ENCODE measurements at regions not wholly inside any gene's neighbourhood (a gene's known extent, or its start where the extent isn't known, plus 50 kb on each side); places are given as distances from the start of the nearest gene placed in this dataset.
"Not testable (repeated sequence)": the region's sequence is repeated elsewhere in the genome, so short reads cannot be mapped to it uniquely, and the experiment has no call there.

GRCh38 chr13:78499802-78500201, 103.5 kb downstream of the POU4F1 start:
- no peak for DNase-seq (ENCODE audit: low spot score)
- TF ChIP-seq CTCF (IDR thresholded peaks at IDR 0.05; ENCODE audit: unreplicated experiment), result no peak
- no peaks in the 10 kb centered on the region for H3K4me1 Mint-ChIP-seq (ENCODE audit: unreplicated experiment)
- H3K27ac Mint-ChIP-seq (ENCODE audit: unreplicated experiment), result no peak overlapping the region
- no peaks in the 10 kb centered on the region for H3K36me3 Mint-ChIP-seq (ENCODE audit: low read depth, unreplicated experiment)
- no peaks in the 10 kb centered on the region for H3K27me3 Mint-ChIP-seq (ENCODE audit: unreplicated experiment)
- no peaks in the 10 kb centered on the region for H3K9me3 Mint-ChIP-seq (ENCODE audit: unreplicated experiment)
- no peak overlapping the region for H3K4me3 Mint-ChIP-seq (ENCODE audit: unreplicated experiment)

GRCh38 chr13:78497702-78498355, 105.5 kb downstream of the POU4F1 start:
- no peaks in the 10 kb centered on the region for H3K4me1 Mint-ChIP-seq (ENCODE audit: unreplicated experiment)
- DNase-seq (ENCODE audit: low spot score), result no peak
- no peaks in the 10 kb centered on the region for H3K27me3 Mint-ChIP-seq (ENCODE audit: unreplicated experiment)
- TF ChIP-seq CTCF (IDR thresholded peaks at IDR 0.05; ENCODE audit: unreplicated experiment), result no peak
- no peak overlapping the region for H3K27ac Mint-ChIP-seq (ENCODE audit: unreplicated experiment)
- H3K4me3 Mint-ChIP-seq (ENCODE audit: unreplicated experiment), result no peak overlapping the region
- no peaks in the 10 kb centered on the region for H3K9me3 Mint-ChIP-seq (ENCODE audit: unreplicated experiment)
- no peaks in the 10 kb centered on the region for H3K36me3 Mint-ChIP-seq (ENCODE audit: low read depth, unreplicated experiment)

GRCh38 chr13:78491978-78492377, 111.4 kb downstream of the POU4F1 start:
- no peak overlapping the region for H3K27ac Mint-ChIP-seq (ENCODE audit: unreplicated experiment)
- H3K27me3 Mint-ChIP-seq (ENCODE audit: unreplicated experiment), result peaks cover 2% of the 10 kb centered on the region
- H3K36me3 Mint-ChIP-seq (ENCODE audit: low read depth, unreplicated experiment), result no peaks in the 10 kb centered on the region
- no peak for DNase-seq (ENCODE audit: low spot score)
- H3K4me3 Mint-ChIP-seq (ENCODE audit: unreplicated experiment), result no peak overlapping the region
- H3K9me3 Mint-ChIP-seq (ENCODE audit: unreplicated experiment), result no peaks in the 10 kb centered on the region
- TF ChIP-seq CTCF (IDR thresholded peaks at IDR 0.05; ENCODE audit: unreplicated experiment), result no peak
- H3K4me1 Mint-ChIP-seq (ENCODE audit: unreplicated experiment), result no peaks in the 10 kb centered on the region

- not testable (repeated sequence) for H3K36me3 Mint-ChIP-seq (ENCODE audit: low read depth, unreplicated experiment); H3K9me3 Mint-ChIP-seq (ENCODE audit: unreplicated experiment); H3K4me1 Mint-ChIP-seq (ENCODE audit: unreplicated experiment); H3K27ac Mint-ChIP-seq (ENCODE audit: unreplicated experiment); DNase-seq (ENCODE audit: low spot score); H3K27me3 Mint-ChIP-seq (ENCODE audit: unreplicated experiment); H3K4me3 Mint-ChIP-seq (ENCODE audit: unreplicated experiment)
These were observed 113.1 kb downstream of the POU4F1 start for GRCh38 chr13:78490225-78490624.

DNA sequence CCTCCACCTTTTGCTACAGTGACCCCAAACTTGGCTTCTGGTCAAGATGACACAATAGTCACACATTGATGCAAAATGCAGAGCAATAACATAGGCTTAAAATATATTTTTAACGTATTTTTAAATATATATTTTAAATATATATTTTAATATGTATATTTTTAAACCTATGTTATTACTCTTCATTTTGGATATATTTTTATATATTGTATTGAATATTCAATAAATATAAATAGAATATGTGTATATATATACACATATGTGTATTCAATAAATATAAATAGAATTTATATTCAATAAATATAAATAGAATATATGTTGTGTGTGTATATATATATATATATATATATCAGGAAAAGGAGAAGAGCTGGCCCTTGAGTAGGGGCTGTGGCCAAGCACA, 115.6 kb downstream of the POU4F1 start:
- Mint-ChIP-seq H3K9me3 (ENCODE audit: unreplicated experiment) (no peaks in the 10 kb centered on the region), H3K27ac (ENCODE audit: unreplicated experiment) (no peak overlapping the region), H3K4me3 (ENCODE audit: unreplicated experiment) (no peak overlapping the region), H3K36me3 (ENCODE audit: low read depth, unreplicated experiment) (no peaks in the 10 kb centered on the region), H3K27me3 (ENCODE audit: unreplicated experiment) (peaks cover 2% of the 10 kb centered on the region), H3K4me1 (ENCODE audit: unreplicated experiment) (no peaks in the 10 kb centered on the region)
- no peak for TF ChIP-seq CTCF (IDR thresholded peaks at IDR 0.05; ENCODE audit: unreplicated experiment)
- no peak for DNase-seq (ENCODE audit: low spot score)
